HCT116 (cell line): ENCODE measurements at regions not wholly inside any gene's neighbourhood (a gene's known extent, or its start where the extent isn't known, plus 50 kb on each side); places are given as distances from the start of the nearest gene placed in this dataset.

Experiments used
- ATAC-seq: fragments of 200-7000 bp; cut with Tn5 transposase; 2 replicates; pipeline ENCODE4 v1.9.1; 2020; ENCODE audit warnings: mild to moderate bottlenecking, moderate library complexity
- BruUV-seq: library from RNA; stranded (reverse); fragments of 400-500 nt; replicated peaks from 2 replicates; lab custom pipeline; 2021; lab: Mats Ljungman, UMichigan
- CTCF ChIA-PET: fragments of 300-600 bp; sonication (Branson Sonifier 250); formaldehyde crosslinking; loops from one replicate; lab custom pipeline; 2021; ENCODE audit warnings: antibody characterized with exemption; lab: Charles Lee
- POLR2A ChIA-PET: fragments of 300-600, 350-600 bp; sonication (Branson Sonifier 250); formaldehyde crosslinking; loops from one replicate; lab custom pipeline; 2021; ENCODE audit warnings: antibody characterized with exemption; lab: Charles Lee
- RAD21 ChIA-PET, 2 experiments: fragments of 300-600 bp; sonication (Branson Sonifier 250); formaldehyde crosslinking; loops; one replicate each; lab custom pipeline; 2023; ENCODE audit warnings: low total read pairs in 2 of 2; ENCODE audit not compliant: uncharacterized antibody in 2 of 2, unreplicated experiment in 2 of 2, low non-redundant PET in 1 of 2; lab: Charles Lee
- DNase-seq: peaks from one replicate; pipeline ENCODE4 v3.0.0-alpha.2; 2010; ENCODE audit warnings: low read depth, low spot score
- H2AFZ ChIP-seq: fragments of 200-600 bp; shearing (Covaris generic), sonication (generic); 2 replicates; pipeline ENCODE4 v1.6.1; 2017; ENCODE audit warnings: low read depth, mixed run types, mixed read lengths, antibody characterized with exemption, low read length; ENCODE audit not compliant: poor library complexity, severe bottlenecking
- H3K27ac ChIP-seq: 2 replicates; pipeline ENCODE4 v1.5.1; 2012; ENCODE audit warnings: low read depth, low read length
- H3K27me3 ChIP-seq: fragments of 200-600 bp; sonication (generic); 2 replicates; pipeline ENCODE4 v1.6.1; 2016; ENCODE audit warnings: mixed run types, low read length, mixed read lengths; ENCODE audit not compliant: insufficient read depth
- H3K36me3 ChIP-seq, 2 experiments: fragments of 200-500 bp in 1 of 2; fragments of 200-600 bp in 1 of 2; sonication (Bioruptor generic) in 1 of 2; sonication (generic) in 1 of 2; 2 replicates each; pipeline versions ENCODE4 v1.5.1 to v1.6.1; 2014 to 2016; ENCODE audit warnings: low read length in 2 of 2, inconsistent platforms in 1 of 2, mixed read lengths in 1 of 2, mixed run types in 1 of 2; ENCODE audit not compliant: insufficient read depth in 2 of 2, control insufficient read depth in 1 of 2
- H3K4me1 ChIP-seq, 2 experiments: fragments of 200-600 bp in 1 of 2; sonication (generic) in 1 of 2; 2 replicates each; pipeline versions ENCODE4 v1.5.1 to v1.6.1; 2012 to 2017; ENCODE audit warnings: low read length in 2 of 2, inconsistent platforms in 1 of 2, mild to moderate bottlenecking in 1 of 2, mixed read lengths in 1 of 2, mixed run types in 1 of 2, moderate library complexity in 1 of 2; ENCODE audit not compliant: insufficient read depth in 2 of 2, control insufficient read depth in 1 of 2
- H3K4me2 ChIP-seq: fragments of 200-600 bp; sonication (generic); 2 replicates; pipeline ENCODE4 v1.6.1; 2017; ENCODE audit warnings: mixed run types, low read length, mixed read lengths
- H3K4me3 ChIP-seq, 2 experiments: fragments of 200-600 bp in 1 of 2; sonication (generic) in 1 of 2; replicated peaks in 1 of 2; 2 replicates each; pipeline ENCODE4 v1.5.1; 2011 to 2016; ENCODE audit warnings: low read length in 2 of 2, control low read depth in 1 of 2, low read depth in 1 of 2, mild to moderate bottlenecking in 1 of 2, mixed read lengths in 1 of 2, mixed run types in 1 of 2
- H3K79me2 ChIP-seq: fragments of 200-600 bp; sonication (generic); 2 replicates; pipeline ENCODE4 v1.6.1; 2017; ENCODE audit warnings: mild to moderate bottlenecking, mixed run types, low read length, moderate library complexity, mixed read lengths; ENCODE audit not compliant: insufficient read depth
- H3K9ac ChIP-seq: fragments of 200-600 bp; sonication (generic); 2 replicates; pipeline ENCODE4 v1.6.1; 2016; ENCODE audit warnings: low read length, mixed read lengths
- H3K9me2 ChIP-seq: fragments of 200-600 bp; sonication (generic), shearing (Covaris generic); 2 replicates; pipeline ENCODE4 v1.6.1; 2017; ENCODE audit warnings: mixed run types, mild to moderate bottlenecking, moderate library complexity; ENCODE audit not compliant: insufficient read depth
- H3K9me3 ChIP-seq, 2 experiments: fragments of 200-500 bp in 1 of 2; fragments of 200-600 bp in 1 of 2; sonication (Bioruptor generic) in 1 of 2; sonication (generic) in 1 of 2; 2 replicates each; pipeline ENCODE4 v1.6.1; 2014 to 2017; ENCODE audit warnings: low read length in 2 of 2, mixed read lengths in 2 of 2, inconsistent platforms in 1 of 2, low read depth in 1 of 2, mild to moderate bottlenecking in 1 of 2, mixed run types in 1 of 2, moderate library complexity in 1 of 2; ENCODE audit not compliant: control insufficient read depth in 1 of 2, insufficient read depth in 1 of 2
- H4K20me1 ChIP-seq: fragments of 200-600 bp; sonication (generic), shearing (Covaris generic); 2 replicates; pipeline ENCODE4 v1.6.1; 2017; ENCODE audit warnings: mixed run types, mild to moderate bottlenecking, moderate library complexity; ENCODE audit not compliant: insufficient read depth
- CBX3 ChIP-seq: IDR thresholded peaks from 2 replicates; pipeline ENCODE4 v1.6.1; 2012; ENCODE audit warnings: low read depth
- CEBPB ChIP-seq: IDR thresholded peaks from 2 replicates; pipeline ENCODE4 v1.6.1; 2012; ENCODE audit warnings: low read depth
- EGR1 ChIP-seq: IDR thresholded peaks from 2 replicates; pipeline ENCODE4 v1.6.1; 2012; ENCODE audit warnings: low read depth
- EZH2 ChIP-seq: fragments of 200-600 bp; sonication (generic); IDR thresholded peaks from 2 replicates; pipeline ENCODE4 v1.6.1; 2017; ENCODE audit warnings: antibody characterized with exemption, mixed run types
- EZH2phosphoT487 ChIP-seq: fragments of 200-600 bp; IDR thresholded peaks from 2 replicates; pipeline ENCODE4 v1.6.1; 2018; ENCODE audit warnings: antibody characterized with exemption, borderline replicate concordance
- FOSL1 ChIP-seq: IDR thresholded peaks from 2 replicates; pipeline ENCODE4 v1.6.1; 2012; ENCODE audit warnings: low read depth
- JUND ChIP-seq: IDR thresholded peaks from 2 replicates; pipeline ENCODE4 v1.6.1; 2012
- MAX ChIP-seq: IDR thresholded peaks from 2 replicates; pipeline ENCODE4 v1.6.1; 2012
- POLR2AphosphoS5 ChIP-seq: IDR thresholded peaks from 2 replicates; pipeline ENCODE4 v1.6.1; 2011; ENCODE audit warnings: mild to moderate bottlenecking, low read depth, low read length, moderate library complexity
- REST ChIP-seq: IDR thresholded peaks from 2 replicates; pipeline ENCODE4 v1.6.1; 2012; ENCODE audit warnings: low read depth
- SIN3A ChIP-seq: IDR thresholded peaks from 2 replicates; pipeline ENCODE4 v1.6.1; 2012; ENCODE audit warnings: low read depth
- SP1 ChIP-seq: IDR thresholded peaks from 2 replicates; pipeline ENCODE4 v1.6.1; 2012; ENCODE audit warnings: low read depth
- SRF ChIP-seq: IDR thresholded peaks from 2 replicates; pipeline ENCODE4 v1.6.1; 2012; ENCODE audit warnings: low read depth
- TCF7L2 ChIP-seq: IDR thresholded peaks from 2 replicates; pipeline ENCODE4 v1.7.0; 2011; ENCODE audit warnings: borderline replicate concordance, inconsistent platforms; ENCODE audit not compliant: insufficient read depth, insufficient read length; ENCODE audit errors: extremely low read depth
- YY1 ChIP-seq: IDR thresholded peaks from 2 replicates; pipeline ENCODE4 v1.6.1; 2011; ENCODE audit warnings: low read length, low read depth, moderate library complexity, mild to moderate bottlenecking; ENCODE audit not compliant: insufficient replicate concordance; ENCODE audit errors: extremely low read depth
- ZBTB33 ChIP-seq: IDR thresholded peaks from 2 replicates; pipeline ENCODE4 v1.6.1; 2011; ENCODE audit warnings: mild to moderate bottlenecking, low read length, moderate library complexity; ENCODE audit not compliant: insufficient replicate concordance; ENCODE audit errors: extremely low read depth
- ZFX ChIP-seq: fragments of 450-650 bp; IDR thresholded peaks from 2 replicates; pipeline ENCODE4 v1.6.1; 2017
- intact Hi-C: fragments of 100-400 bp; cut with micrococcal nuclease; formaldehyde crosslinking; loops from 2 replicates; pipeline ENCODE4 v1.10.0; 2022
- TF ChIP-seq, protein P1 (sequence below), 3 experiments: fragments of 200-600 bp in 1 of 3; sonication (generic) in 1 of 3; IDR thresholded peaks in 2 of 3; conservative IDR thresholded peaks in 1 of 3; 2 replicates each; pipeline ENCODE4 v1.5.1; 2012 to 2017; ENCODE audit warnings: low read depth in 2 of 3, low read length in 2 of 3, antibody characterized with exemption in 1 of 3, borderline replicate concordance in 1 of 3, control low read depth in 1 of 3, mild to moderate bottlenecking in 1 of 3, mixed read lengths in 1 of 3, mixed run types in 1 of 3, moderate library complexity in 1 of 3; ENCODE audit not compliant: insufficient read depth in 1 of 3
- TF ChIP-seq, protein P2 (sequence below): IDR thresholded peaks from 2 replicates; pipeline ENCODE4 v1.6.1; 2012

- BruUV-seq: no TSS peak
- Histone ChIP-seq H2AFZ (no peak overlapping the region), H3K9ac (no peak overlapping the region), H3K9me3 (no peaks in the 10 kb centered on the region), H3K36me3 (no peaks in the 10 kb centered on the region), H3K4me2 (no peak overlapping the region), H3K4me1 (no peaks in the 10 kb centered on the region), H3K27ac (no peak overlapping the region), H3K79me2 (no peaks in the 10 kb centered on the region), H3K27me3 (no peaks in the 10 kb centered on the region), H3K9me2 (no peaks in the 10 kb centered on the region), H4K20me1 (no peaks in the 10 kb centered on the region), H3K4me3 (no peak overlapping the region)
- DNase-seq: no peak
- ATAC-seq: no peak
- POLR2A ChIA-PET: no interaction called here
- CTCF ChIA-PET: no interaction called here
- RAD21 ChIA-PET: no interaction called here
- TF ChIP-seq, protein P1, sequence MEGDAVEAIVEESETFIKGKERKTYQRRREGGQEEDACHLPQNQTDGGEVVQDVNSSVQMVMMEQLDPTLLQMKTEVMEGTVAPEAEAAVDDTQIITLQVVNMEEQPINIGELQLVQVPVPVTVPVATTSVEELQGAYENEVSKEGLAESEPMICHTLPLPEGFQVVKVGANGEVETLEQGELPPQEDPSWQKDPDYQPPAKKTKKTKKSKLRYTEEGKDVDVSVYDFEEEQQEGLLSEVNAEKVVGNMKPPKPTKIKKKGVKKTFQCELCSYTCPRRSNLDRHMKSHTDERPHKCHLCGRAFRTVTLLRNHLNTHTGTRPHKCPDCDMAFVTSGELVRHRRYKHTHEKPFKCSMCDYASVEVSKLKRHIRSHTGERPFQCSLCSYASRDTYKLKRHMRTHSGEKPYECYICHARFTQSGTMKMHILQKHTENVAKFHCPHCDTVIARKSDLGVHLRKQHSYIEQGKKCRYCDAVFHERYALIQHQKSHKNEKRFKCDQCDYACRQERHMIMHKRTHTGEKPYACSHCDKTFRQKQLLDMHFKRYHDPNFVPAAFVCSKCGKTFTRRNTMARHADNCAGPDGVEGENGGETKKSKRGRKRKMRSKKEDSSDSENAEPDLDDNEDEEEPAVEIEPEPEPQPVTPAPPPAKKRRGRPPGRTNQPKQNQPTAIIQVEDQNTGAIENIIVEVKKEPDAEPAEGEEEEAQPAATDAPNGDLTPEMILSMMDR (IDR thresholded peaks at IDR 0.05 in 2 of 3, conservative IDR thresholded peaks at IDR 0.05 in 1 of 3; ENCODE audit: borderline replicate concordance in 1 of 3, insufficient read depth in 1 of 3, low read depth in 2 of 3, low read length in 2 of 3): no peak
- TF ChIP-seq SP1 (no peak), MAX (no peak), SIN3A (no peak), JUND (no peak), POLR2AphosphoS5 (no peak), FOSL1 (no peak), TCF7L2 (no peak), EZH2 (no peak), REST (no peak), ZBTB33 (no peak), CBX3 (no peak), YY1 (no peak), EZH2phosphoT487 (no peak), EGR1 (no peak), SRF (no peak), ZFX (no peak), CEBPB (no peak)
- TF ChIP-seq, protein P2, sequence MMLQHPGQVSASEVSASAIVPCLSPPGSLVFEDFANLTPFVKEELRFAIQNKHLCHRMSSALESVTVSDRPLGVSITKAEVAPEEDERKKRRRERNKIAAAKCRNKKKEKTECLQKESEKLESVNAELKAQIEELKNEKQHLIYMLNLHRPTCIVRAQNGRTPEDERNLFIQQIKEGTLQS: no peak
- intact Hi-C loops: no loop called here
These were observed 570.2 kb downstream of the UTRN start for GRCh38 chr6:144855375-144855774.
